ENCODE measurements at regions not wholly inside any gene's neighbourhood (a gene's known extent, or its start where the extent isn't known, plus 50 kb on each side); places are given as distances from the start of the nearest gene placed in this dataset.
"Not testable (repeated sequence)": the region's sequence is repeated elsewhere in the genome, so short reads cannot be mapped to it uniquely, and the experiment has no call there.

DNA sequence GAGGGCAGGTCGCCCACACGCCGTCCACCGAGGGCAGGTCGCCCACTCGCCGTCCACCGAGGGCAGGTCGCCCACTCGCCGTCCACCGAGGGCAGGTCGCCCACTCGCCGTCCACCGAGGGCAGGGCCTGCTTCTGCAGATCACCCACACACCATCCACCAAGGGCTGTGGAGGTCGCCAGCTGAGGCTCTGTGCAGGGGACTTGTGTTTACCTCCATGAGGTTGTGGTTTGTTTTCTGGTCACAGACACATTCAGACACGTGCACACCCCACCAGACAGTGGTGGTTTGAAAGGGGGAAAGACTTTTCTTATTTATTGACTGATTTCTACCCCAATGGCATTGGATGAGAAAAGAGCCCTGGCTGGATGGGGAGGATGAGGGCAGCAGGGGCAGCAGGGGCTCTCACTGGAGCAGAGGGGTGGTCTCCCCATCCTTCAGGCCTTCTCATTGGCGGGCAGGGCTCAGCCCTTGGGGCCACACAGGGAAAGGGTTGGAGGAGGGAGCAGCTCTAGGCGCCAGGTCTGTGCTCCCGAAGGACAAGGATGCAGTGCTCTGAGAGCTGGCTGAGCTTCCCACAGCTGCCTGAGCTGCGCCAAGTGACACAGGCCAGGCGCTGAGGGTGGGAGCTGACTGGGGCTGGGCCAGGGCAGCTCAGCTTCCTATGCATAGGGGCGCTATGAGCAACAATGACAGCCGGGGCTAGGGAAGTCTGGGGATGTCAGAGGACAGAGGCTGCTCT lies 252.6 kb upstream of the B3GAT1 start:
- no peak for DNase-seq (ENCODE audit: low spot score)

DNA sequence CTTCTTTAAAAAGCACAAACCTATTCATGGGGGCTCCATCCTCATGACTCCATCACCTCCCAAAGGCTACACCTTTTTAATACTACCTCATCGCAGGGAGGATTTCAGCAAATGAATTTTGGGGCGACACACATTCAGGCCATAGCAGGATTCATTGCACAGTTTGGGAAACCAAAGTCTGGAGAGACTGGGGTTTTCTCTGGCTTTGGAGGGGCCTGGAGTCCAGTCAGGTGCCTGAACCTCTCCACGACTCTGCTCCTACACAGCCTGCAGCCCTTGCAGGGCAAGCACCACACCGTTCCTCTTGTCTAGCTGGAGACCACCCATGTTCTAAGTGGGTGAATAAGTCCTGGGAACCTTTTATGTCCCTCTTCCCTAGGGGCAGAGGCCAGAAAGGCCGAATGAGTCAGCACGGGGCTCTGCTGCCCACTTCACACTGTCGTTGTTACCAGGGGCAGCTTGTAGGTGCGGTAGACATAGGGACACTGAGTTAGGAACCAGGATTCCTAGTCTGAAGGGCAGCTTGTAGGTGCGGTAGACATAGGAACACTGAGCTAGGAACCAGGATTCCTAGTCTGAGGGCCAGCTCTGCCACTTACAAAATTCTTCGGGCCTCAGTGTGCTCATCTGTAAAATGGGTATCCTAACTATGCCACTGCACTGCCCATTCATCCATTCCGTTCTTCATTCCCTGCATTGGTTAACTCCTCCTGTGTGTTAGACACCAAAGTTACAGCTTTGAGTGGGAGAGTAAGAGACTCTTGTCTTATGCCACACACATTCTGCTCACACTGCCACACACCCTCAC lies 251.7 kb upstream of the B3GAT1 start:
- DNase-seq (ENCODE audit: low spot score): no peak

DNA sequence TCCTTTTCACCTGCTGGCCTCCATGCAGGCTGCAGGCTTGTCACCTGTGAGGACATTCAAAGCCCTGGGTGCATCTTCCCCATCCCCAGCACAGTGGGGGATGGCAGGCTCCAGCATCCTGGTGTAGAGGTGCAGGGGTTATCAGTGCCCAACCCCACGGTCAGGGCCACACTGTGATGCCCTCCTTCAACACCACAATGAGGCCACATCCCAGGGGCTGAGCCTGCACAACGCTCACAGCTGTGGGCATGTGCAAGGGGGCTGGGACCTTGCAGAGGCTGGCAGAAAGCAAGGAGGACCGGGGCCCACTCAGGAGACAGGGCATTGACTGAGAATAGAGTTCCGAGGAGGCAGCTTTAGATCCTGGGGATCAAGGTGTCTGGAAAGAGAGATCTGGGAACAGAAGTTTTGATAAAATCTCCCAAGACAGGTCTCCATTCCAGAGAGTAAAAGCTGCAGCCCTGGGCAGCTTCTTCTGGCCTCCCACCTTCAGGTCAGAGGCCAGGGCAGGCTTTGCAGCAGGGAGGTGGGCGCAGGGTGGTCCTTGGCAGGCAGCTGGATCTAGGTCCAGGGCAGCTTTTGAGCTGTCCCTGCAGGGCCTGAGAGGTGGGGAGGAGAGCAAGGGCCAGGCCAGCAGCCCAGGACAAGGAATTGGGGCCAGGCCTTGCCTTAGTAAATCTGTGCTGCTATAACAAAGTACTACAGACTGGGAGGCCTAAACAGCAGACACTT lies 250.8 kb upstream of the B3GAT1 start:
- no peak for DNase-seq (ENCODE audit: low spot score)

DNA sequence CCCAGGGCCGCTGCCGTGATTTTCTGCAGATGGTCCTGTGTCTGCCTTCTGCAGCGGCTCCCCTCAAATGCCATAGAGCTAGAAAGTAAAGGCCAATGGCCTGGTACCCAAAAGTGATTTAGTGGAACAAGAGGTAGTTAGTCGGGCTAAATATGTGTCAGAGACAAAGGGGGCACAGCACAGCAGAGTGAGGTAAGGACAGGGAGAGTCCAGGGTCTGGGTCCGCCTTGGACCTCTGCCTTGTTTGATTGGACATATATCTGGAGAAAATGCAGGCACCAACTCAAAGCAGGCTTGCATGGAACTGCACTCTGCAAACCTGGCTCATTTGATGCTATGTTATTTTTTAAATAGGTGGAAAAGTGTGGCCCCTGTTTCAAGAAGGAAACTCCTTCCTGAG lies 249.6 kb upstream of the B3GAT1 start:
- DNase-seq (ENCODE audit: low spot score): no peak

DNA sequence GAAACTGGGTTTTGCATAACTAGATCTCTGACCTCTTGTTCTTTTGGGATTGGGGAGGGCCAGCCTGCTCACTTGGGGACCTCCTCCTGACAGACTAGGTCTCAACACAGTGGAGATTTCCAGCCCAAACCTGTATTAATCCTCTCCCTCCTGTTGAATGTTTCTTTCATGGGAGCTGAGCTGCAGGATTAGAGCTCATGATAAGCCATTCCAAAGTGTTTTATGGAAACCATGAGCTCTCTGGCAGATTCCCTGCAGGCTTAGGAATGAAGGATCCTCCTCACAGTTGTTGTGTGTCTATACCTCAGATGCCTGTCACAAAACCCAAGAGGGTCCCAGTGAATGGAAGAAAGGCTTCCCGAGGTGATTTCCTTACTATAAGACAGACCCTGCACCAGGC lies 248.4 kb upstream of the B3GAT1 start:
- no peak for DNase-seq (ENCODE audit: low spot score)

DNA sequence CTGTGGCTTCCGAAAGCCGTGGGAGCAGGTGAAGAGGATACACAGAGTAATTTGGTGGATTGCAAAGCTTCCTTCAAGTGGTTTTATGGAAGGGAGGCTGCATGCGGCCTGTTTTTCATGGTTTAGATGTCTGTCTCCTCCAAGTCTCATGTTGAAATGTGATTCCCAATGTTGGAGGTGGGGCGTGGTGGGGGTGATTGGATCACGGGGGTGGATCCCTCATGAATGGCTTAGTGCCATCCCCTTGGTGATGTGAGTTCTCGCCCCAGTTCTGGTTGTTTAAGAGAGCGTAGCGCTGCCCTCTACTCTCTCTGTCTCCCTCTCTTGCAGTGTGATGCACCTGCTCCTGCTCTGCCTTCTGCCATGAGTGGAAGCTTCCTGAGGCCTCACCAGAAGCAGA lies 247.8 kb upstream of the B3GAT1 start:
- no peak for DNase-seq (ENCODE audit: low spot score)

DNA sequence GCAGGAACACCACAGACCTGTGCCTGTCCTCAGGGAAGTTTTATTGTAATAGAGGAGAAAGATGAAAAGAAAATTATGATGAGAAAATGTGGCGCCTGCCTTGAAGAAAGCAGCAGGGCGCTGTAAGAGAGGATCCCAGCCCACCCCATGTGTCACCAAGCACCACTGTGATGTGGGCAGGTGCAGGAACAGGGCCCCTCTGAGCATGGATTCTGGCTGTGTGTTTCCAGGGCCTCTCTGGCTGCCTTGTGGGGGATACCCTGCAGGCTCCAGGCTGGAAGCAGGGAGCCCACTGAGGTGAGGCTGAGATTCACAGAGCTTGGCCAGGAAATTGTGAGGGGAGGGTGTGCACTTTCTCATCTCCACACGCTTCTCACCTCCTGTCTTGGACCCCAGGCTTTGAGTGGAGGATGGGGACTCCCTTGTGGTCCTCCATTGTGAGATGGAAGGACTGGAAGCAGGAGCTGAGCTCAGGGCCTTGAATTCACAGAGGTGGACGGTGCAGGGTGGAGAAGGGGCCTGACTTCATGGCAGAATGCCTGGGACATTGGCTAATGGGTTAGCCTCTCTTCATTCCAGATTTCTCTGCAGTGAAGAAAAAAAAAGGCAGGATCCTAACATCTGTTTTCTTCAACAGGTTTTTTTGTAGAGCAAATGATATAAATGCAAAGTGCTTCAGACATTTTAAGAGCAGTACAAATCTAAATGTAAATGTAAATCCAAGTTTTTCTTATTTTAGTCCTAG lies 246.6 kb upstream of the B3GAT1 start:
- no peak for DNase-seq (ENCODE audit: low spot score)

DNA sequence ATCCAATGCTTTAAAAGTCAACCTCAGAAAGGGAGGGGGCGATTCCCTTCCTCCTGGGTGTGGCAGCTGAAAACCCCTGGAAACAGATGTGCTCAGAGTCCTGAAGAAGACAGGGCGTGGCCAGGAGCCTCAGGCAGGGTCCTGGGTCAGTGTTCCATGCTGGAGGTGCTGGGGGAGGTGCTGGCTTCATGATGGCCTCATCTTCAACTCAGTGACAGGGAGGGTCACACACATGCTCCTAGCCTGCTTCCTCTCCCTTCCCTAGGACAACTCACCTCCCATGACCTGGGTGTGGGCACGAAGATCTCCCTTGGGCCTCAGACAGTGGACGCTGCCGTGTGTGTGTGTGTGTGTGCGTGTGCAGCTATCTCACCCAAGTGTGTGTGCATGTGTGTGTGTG lies 245.6 kb upstream of the B3GAT1 start:
- DNase-seq (ENCODE audit: low spot score): no peak

DNA sequence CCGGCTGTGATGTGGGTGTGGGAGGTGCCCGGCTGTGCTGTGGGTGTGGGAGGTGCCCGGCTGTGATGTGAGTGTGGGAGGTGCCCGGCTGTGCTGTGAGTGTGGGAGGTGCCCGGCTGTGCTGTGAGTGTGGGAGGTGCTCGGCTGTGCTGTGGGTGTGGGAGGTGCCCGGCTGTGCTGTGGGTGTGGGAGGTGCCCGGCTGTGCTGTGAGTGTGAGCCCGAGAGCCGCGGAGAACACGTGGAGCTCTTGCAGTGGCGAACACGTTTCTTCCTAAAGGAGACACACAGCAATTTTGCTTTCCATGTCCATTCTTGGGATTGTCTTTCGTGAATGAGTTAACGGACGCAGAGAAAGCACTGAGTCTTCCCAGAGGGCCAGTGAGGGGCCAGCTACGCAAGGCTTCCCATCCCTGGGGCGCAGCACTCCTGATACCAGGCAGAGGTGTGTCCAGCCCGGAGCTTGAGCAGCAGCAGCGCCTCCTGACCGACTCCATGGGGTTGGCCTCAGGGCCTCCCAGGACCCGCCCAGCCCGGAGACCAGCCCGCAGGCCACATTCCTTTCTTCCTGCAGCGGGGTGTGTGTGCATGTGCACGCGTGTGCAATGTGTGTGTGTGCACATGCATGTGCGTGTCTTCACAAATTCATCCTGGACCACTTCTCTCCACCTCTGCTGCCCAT lies 245.0 kb upstream of the B3GAT1 start:
- DNase-seq (ENCODE audit: low spot score): no peak

DNA sequence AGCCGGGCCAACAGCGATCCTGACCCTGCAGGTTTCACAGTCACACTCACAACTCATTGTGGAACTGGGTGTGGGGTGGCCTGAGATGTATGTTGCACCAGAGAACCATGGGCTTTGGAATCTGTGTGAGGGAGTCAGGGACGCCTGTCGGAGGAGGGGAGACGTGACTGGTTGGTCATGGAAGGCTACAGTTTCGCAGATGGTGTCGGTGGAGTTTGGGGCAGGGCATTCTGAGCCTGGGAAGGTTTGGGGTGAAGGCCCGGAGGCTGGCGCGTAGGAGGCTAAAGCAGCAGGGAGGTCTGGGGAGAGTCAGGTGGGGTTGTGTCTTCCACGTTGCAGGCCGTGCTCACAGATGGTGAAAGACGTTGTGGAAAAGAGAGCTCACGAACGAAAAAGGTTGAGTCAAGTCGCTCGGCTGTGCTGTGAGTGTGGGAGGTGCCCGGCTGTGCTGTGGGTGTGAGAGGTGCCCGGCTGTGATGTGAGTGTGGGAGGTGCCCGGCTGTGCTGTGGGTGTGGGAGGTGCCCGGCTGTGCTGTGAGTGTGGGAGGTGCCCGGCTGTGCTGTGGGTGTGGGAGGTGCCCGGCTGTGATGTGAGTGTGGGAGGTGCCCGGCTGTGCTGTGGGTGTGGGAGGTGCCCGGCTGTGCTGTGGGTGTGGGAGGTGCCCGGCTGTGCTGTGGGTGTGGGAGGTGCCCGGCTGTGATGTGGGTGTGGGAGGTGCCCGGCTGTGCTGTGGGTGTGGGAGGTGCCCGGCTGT lies 244.2 kb upstream of the B3GAT1 start:
- DNase-seq (ENCODE audit: low spot score): not testable (repeated sequence)

DNA sequence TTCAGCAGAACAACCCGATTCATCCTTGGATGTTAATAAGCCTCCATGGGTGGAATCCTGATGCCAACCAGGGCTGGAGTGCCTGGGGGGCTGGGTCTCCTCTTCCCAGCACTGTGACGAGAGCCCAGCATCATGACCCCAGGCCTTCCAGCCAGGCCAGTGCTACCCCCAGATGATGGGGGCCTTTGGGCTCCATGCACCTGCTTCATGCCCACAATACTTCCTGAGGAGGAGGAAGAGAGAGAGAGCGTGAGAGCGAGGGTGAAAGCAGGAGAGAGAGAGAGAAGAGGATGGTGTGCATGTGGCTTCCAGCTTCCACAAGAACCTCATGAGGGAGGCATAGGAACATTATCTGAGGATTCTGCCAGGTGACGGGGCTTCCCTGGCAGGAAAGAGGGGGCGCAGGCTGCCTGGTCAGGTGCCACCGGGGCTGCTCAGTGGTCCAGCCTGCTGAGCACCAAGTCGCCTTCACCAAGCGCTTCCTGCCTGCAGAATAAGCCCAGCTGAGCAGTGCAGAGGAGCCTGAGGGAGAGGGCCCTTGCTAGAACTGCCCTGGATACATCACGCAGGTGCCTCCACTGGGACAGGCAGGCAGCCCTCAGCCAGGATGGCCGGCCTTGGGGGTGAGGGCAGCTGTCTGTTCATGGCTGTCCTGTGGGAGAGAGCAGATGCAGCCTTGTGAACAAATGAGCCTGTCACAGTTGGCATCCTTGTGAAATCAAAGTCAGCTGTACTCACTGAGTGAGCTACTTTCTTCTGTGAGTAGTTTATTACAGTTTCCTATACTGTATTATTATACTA lies 243.3 kb upstream of the B3GAT1 start:
- no peak for DNase-seq (ENCODE audit: low spot score)

DNA sequence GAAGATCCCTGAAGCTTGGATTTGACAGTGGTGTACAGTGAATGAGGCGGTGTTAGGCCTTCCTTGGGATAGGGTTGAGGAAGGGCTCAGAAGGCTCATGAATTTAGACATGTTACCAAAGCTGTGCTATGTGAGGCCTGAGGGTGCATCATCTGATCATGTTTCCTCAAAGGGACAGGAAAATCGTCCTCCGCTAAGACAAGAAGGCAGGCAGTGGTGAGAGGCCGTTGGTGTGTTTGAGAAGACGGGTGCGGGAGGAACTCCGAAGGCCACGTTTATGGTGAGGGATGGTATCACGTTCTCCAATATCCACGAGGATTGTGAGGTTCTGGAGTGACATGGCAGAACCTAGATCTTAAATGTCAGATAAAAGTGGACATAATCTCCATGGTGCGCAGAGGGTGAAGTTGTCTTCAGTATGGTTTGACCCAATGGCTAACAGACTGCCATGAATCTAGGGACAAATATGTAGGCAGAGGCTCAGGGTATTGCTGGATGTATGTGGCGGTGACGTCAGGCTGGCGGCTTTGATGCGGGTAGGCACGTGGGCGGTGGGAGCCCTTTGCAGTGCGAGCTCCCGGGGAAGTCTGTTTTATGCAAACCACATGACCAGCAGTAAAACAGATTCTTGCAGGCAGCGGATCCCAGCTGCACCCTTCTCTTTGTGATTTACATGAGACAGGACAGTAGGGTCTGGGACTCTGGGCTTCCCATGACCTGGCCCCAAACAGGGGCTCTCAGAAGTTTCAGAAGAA lies 242.3 kb upstream of the B3GAT1 start:
- DNase-seq (ENCODE audit: low spot score): no peak

DNA sequence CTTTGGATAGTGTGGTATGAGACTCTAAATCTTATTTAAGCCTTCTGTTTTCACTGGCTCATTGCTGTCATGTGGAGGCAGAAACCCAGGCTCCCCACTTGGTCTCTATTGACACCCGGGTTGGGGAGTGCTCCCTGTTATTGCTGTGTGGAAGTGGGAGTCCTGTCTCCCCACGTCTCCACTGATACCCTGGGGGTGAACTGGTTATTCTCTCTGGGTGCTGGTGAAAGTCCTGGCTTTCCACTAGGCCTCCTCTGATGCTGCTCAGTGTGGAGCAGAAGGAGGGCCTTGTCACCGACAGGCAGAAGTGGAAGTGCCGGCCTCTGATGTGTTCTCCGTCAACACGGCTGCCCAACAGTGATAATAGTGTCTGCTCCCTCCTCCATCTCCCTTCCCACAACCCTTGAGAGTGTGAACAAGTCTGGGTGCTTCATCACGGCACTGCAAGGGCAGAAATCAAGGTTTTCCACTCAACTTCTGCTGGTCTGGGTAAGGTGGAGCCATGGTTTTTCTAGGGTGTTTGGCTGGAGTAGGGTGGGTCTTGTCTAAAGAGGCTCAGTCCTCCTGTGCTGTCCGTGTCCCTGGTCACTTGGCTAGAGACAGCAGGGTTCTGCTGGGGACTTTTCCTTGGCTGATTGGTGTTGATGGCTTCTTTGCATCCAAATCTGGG lies 240.7 kb upstream of the B3GAT1 start:
- no peak for DNase-seq (ENCODE audit: low spot score)

DNA sequence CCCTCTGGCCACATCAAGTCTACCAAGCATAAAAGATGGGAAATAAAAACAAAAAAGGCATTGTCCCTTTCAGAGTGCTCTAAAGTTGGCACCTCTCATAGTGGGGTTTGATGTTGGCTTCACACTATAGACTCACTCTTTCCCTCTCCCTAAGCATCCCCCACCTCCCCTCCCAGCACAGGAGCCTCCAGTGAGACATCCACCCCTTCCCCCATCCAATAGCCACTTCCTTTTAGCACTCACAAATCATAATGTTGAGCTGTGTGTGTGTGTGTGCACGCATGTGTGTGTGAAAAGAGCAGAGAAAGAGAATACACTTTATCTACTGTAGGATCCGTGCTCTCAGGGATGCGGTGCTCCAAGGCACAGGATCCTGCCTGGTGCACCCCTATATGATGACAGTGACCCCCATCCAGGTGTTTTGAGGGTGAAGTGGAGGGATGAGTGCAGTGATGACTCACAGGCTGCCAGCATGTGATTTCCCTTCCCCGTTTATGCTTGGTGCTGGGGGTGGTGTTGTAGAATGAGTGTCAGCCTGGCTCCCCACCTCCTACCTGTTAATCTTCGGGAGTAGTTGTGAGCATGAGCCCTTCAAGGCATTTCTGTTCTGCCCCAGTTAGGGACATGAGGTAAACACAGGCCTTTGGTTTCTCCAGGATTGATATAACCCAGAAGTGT lies 235.2 kb upstream of the B3GAT1 start:
- no peak for DNase-seq (ENCODE audit: low spot score)

DNA sequence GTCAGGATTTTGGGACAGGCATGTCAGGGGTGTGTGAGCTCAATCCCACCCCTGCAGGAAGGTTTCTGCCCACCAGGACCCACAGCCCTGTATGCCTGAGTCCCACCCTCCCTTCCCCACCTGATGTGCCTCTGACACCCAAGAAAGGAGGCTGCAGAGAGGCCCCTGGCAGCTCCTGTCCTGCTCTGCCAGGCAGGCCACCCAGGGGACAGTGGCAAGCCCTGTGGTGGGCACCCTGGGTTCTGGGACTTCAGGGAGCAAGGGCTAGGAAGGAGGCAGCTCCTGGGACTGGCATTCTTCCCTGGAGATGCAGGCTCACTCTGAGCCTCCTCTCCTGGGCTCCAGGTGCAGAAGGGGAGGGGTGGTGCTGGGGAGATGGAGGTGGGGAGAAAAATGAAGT lies 234.5 kb upstream of the B3GAT1 start:
- DNase-seq (ENCODE audit: low spot score): no peak

DNA sequence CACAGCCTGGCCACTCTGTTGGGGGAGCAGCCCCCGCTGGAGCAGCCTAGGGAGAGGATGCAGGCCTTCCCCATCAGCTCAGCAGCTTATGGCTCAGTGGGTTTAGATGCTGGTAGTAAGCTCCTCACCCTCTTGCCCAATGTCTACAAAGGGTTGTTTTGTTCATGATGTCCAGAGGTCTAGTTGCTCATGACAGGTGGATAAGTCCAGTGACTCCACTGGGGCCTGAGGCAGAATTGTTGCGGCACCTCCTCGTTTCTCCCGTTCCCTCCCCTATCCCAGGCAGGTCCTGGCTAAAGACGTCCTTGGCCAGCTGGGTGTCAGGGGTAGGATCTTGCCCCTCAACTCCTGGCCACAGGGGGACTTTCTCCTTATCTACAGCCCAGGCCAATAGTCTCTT lies 233.5 kb upstream of the B3GAT1 start:
- DNase-seq (ENCODE audit: low spot score): no peak

DNA sequence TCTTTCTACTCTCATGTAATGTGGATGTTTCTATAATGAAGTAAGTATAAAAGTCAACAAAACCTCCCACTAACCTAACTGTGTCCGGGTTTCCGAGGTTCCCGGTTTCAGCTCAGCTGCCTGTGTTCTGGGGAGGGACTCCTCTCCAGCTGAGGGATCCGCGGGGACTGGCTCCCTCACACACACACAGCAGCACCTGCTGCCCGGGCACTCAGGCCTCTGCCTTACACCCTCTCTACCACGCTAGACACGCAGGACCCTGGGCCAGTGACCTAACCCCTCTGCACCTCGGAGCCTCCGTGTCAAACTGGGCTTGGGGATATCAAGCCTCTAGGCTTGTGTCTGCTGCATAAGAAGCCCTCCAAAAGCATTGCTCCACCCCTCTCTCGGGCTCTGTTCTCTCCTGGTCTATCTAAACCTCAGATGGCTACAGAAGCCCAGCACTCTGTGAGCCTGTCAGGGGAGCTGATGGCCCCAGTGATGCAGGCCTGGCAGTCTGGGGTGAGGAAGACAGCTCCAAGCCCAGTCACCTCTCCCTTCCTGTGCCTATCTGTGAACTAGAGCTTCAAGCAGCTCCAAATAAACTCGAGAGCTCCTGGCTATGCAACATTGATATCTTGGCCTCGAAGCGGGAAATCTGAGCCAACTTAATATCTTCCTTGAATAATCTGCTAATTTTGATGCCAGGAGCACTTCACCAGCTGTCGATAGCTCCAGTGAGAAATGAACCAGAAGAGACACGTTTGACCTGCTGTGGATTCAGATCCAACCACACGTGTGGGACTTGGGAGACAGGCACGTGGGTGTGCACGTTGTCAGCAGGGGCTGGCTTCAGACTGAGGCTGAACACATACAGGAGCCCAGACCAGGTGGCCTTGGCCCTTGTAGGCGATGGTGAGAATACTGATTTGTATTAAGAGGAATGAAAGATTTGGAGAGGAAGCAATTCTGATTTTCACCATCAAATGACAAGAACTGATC lies 232.7 kb upstream of the B3GAT1 start:
- DNase-seq (ENCODE audit: low spot score): no peak

Data from iPS-NIHi11 (cell line).